SK-N-SH (cell line): ENCODE measurements at regions not wholly inside any gene's neighbourhood (a gene's known extent, or its start where the extent isn't known, plus 50 kb on each side); places are given as distances from the start of the nearest gene placed in this dataset.
"Not testable (repeated sequence)": the region's sequence is repeated elsewhere in the genome, so short reads cannot be mapped to it uniquely, and the experiment has no call there.

Source experiments
- CTCF ChIA-PET: fragments of 300-600, 350-600 bp; formaldehyde crosslinking; extraction: SDS; loops from one replicate; lab custom pipeline; 2021; lab: Yijun Ruan, JAX
- POLR2A ChIA-PET: fragments of 350-600 bp; sonication (Branson Sonifier 250); formaldehyde crosslinking; extraction: SDS; loops from one replicate; lab custom pipeline; 2020; ENCODE audit warnings: antibody characterized with exemption, inconsistent platforms; lab: Yijun Ruan, JAX
- DNase-seq: peaks from one replicate; pipeline ENCODE4 v3.0.0; 2012
- H2AFZ ChIP-seq: fragments of 200-600 bp; sonication (generic); 2 replicates; pipeline ENCODE4 v1.8.1; 2016; ENCODE audit warnings: antibody characterized with exemption, mild to moderate bottlenecking, low read depth
- H3F3A ChIP-seq: fragments of 200-600 bp; sonication (generic); replicated peaks from 2 replicates; pipeline ENCODE3; 2016; ENCODE audit warnings: antibody characterized with exemption, mild to moderate bottlenecking; ENCODE audit not compliant: insufficient read depth
- H3K27ac ChIP-seq, 2 experiments: fragments of 200-500 bp in 1 of 2; fragments of 200-600 bp in 1 of 2; sonication (Bioruptor generic) in 1 of 2; sonication (generic), shearing (Covaris generic) in 1 of 2; 2 replicates each; pipeline versions ENCODE4 v1.5.1 to v1.6.1; 2014 to 2016; ENCODE audit warnings: low read depth in 2 of 2, inconsistent platforms in 1 of 2, low read length in 1 of 2, mild to moderate bottlenecking in 1 of 2, mixed read lengths in 1 of 2
- H3K27me3 ChIP-seq: fragments of 200-600 bp; sonication (generic), shearing (Covaris generic); 2 replicates; pipeline ENCODE4 v1.6.1; 2016; ENCODE audit warnings: mixed run types; ENCODE audit not compliant: insufficient read depth
- H3K36me3 ChIP-seq, 2 experiments: fragments of 200-500 bp in 1 of 2; fragments of 200-600 bp in 1 of 2; sonication (Bioruptor generic) in 1 of 2; sonication (generic) in 1 of 2; replicated peaks in 1 of 2; 2 replicates each; pipeline versions ENCODE3 to v1.5.1; 2014 to 2016; ENCODE audit warnings: low read length in 1 of 2, mild to moderate bottlenecking in 1 of 2; ENCODE audit not compliant: insufficient read depth in 2 of 2, control insufficient read depth in 1 of 2
- H3K4me1 ChIP-seq, 2 experiments: fragments of 200-500 bp in 1 of 2; fragments of 200-600 bp in 1 of 2; sonication (Bioruptor generic) in 1 of 2; sonication (generic), shearing (Covaris generic) in 1 of 2; 2 replicates each; pipeline versions ENCODE4 v1.5.1 to v1.6.1; 2014 to 2016; ENCODE audit warnings: low read depth in 1 of 2, low read length in 1 of 2, mixed run types in 1 of 2; ENCODE audit not compliant: insufficient read depth in 2 of 2, control insufficient read depth in 1 of 2
- H3K4me2 ChIP-seq: fragments of 200-600 bp; sonication (generic), shearing (Covaris generic); 2 replicates; pipeline ENCODE4 v1.6.1; 2017; ENCODE audit warnings: mixed run types
- H3K4me3 ChIP-seq, 2 experiments: fragments of 200-500 bp in 1 of 2; fragments of 200-600 bp in 1 of 2; sonication (Bioruptor generic) in 1 of 2; sonication (generic), shearing (Covaris generic) in 1 of 2; 2 replicates each; pipeline versions ENCODE4 v1.5.1 to v1.8.1; 2014 to 2016; ENCODE audit warnings: low read depth in 2 of 2, inconsistent platforms in 1 of 2, low read length in 1 of 2, mild to moderate bottlenecking in 1 of 2, mixed read lengths in 1 of 2, moderate library complexity in 1 of 2
- H3K79me2 ChIP-seq: fragments of 200-600 bp; sonication (generic); 2 replicates; pipeline ENCODE4 v1.8.1; 2017; ENCODE audit warnings: mild to moderate bottlenecking; ENCODE audit not compliant: insufficient read depth
- H3K9ac ChIP-seq: fragments of 200-600 bp; sonication (generic); 2 replicates; pipeline ENCODE4 v1.6.1; 2017; ENCODE audit warnings: mixed run types
- H3K9me2 ChIP-seq: fragments of 200-600 bp; sonication (generic); 2 replicates; pipeline ENCODE4 v1.6.1; 2017; ENCODE audit warnings: mixed run types
- H3K9me3 ChIP-seq: fragments of 200-600 bp; sonication (generic); 2 replicates; pipeline ENCODE4 v1.6.1; 2017; ENCODE audit warnings: mixed run types, mild to moderate bottlenecking, moderate library complexity
- H4K20me1 ChIP-seq: fragments of 200-600 bp; sonication (generic); 2 replicates; pipeline ENCODE4 v1.6.1; 2017; ENCODE audit warnings: mild to moderate bottlenecking, mixed run types; ENCODE audit not compliant: insufficient read depth
- EP300 ChIP-seq, 2 experiments: IDR thresholded peaks; 2 replicates each; pipeline versions ENCODE4 v1.4.0 to v1.6.1; 2012; ENCODE audit warnings: borderline replicate concordance in 1 of 2, low read depth in 1 of 2, low read length in 1 of 2
- FOSL2 ChIP-seq: IDR thresholded peaks from 2 replicates; pipeline ENCODE4 v1.4.0; 2012; ENCODE audit warnings: low read depth, mild to moderate bottlenecking, moderate library complexity, borderline replicate concordance
- GATA2 ChIP-seq: sonication (generic); formaldehyde crosslinking; IDR thresholded peaks from 2 replicates; pipeline ENCODE4 v1.5.0; 2020; ENCODE audit warnings: mild to moderate bottlenecking, missing genetic modification reagents
- NFIC ChIP-seq: IDR thresholded peaks from 2 replicates; pipeline ENCODE4 v1.4.0; 2012; ENCODE audit warnings: borderline replicate concordance
- POLR2AphosphoS5 ChIP-seq: IDR thresholded peaks from 2 replicates; pipeline ENCODE4 v1.6.1; 2012; ENCODE audit warnings: low read depth, low read length
- RXRA ChIP-seq: IDR thresholded peaks from 2 replicates; pipeline ENCODE4 v1.4.0; 2012; ENCODE audit warnings: low read depth, mild to moderate bottlenecking, borderline replicate concordance
- SMC3 ChIP-seq: IDR thresholded peaks from 2 replicates; pipeline ENCODE4 v1.6.1; 2012; ENCODE audit warnings: low read depth, low read length, improper control_type of control experiment
- TCF12 ChIP-seq: IDR thresholded peaks from 2 replicates; pipeline ENCODE4 v1.4.0; 2012
- YY1 ChIP-seq: IDR thresholded peaks from 2 replicates; pipeline ENCODE4 v1.4.0; 2012; ENCODE audit warnings: low read depth, mild to moderate bottlenecking
- WGBS: methylation state at CpG from one replicate; pipeline ENCODE4 v1.1.6; 2017; ENCODE audit warnings: low lambda C conversion rate; 5-methylcytosine and 5-hydroxymethylcytosine counted together
- TF ChIP-seq, protein P1 (sequence below): fragments of 150-350 bp; IDR thresholded peaks from 2 replicates; pipeline ENCODE4 v1.6.1; 2017; ENCODE audit warnings: antibody characterized with exemption, low read length, low read depth, borderline replicate concordance
- TF ChIP-seq, protein P2 (sequence below): fragments of 150-350 bp; IDR thresholded peaks from 2 replicates; pipeline ENCODE4 v1.6.1; 2016; ENCODE audit warnings: mild to moderate bottlenecking, low read depth, low read length

DNA sequence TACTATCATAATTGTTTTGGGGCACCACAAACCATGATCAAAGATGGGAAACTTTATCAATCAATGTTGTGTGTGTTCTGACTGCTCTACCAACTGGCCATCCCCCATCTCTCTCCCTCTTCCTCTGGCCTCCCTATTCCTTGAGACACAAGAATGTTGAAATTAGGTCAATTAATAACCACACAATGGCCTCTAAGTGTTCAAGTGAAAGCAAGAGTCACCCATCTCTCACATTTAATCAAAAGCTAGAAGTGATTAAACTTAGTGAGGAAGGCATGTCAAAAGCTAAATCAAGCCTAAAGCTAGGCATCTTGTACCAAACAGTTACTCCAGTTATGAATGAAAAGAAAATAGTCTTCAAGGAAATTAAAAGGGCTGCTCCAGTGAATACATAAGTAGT is 390.3 kb upstream of the NFIA start:
- Histone ChIP-seq H4K20me1 (no peaks in the 10 kb centered on the region), H3K9me3 (no peaks in the 10 kb centered on the region), H3F3A (no peaks in the 10 kb centered on the region), H3K4me1 (peaks cover 0 to 15% of the 10 kb centered on the region in 2 experiments; a peak in 2 of 4 replicates), H3K27me3 (no peaks in the 10 kb centered on the region), H3K27ac (no peak overlapping the region), H3K4me2 (no peak overlapping the region), H3K4me3 (no peak overlapping the region), H3K79me2 (no peaks in the 10 kb centered on the region), H3K9me2 (no peaks in the 10 kb centered on the region), H3K9ac (no peak overlapping the region), H3K36me3 (no peaks in the 10 kb centered on the region), H2AFZ (no peak overlapping the region)
- TF ChIP-seq SMC3 (no peak), EP300 (IDR thresholded peaks at IDR 0.05; ENCODE audit: borderline replicate concordance in 1 of 2, low read depth in 1 of 2, low read length in 1 of 2) (no peak), YY1 (no peak), GATA2 (CRISPR knock-in tag) (no peak), POLR2AphosphoS5 (no peak), NFIC (no peak), FOSL2 (no peak), TCF12 (no peak), RXRA (no peak)
- TF ChIP-seq, protein P1, sequence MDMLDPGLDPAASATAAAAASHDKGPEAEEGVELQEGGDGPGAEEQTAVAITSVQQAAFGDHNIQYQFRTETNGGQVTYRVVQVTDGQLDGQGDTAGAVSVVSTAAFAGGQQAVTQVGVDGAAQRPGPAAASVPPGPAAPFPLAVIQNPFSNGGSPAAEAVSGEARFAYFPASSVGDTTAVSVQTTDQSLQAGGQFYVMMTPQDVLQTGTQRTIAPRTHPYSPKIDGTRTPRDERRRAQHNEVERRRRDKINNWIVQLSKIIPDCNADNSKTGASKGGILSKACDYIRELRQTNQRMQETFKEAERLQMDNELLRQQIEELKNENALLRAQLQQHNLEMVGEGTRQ: no peak
- TF ChIP-seq, protein P2, sequence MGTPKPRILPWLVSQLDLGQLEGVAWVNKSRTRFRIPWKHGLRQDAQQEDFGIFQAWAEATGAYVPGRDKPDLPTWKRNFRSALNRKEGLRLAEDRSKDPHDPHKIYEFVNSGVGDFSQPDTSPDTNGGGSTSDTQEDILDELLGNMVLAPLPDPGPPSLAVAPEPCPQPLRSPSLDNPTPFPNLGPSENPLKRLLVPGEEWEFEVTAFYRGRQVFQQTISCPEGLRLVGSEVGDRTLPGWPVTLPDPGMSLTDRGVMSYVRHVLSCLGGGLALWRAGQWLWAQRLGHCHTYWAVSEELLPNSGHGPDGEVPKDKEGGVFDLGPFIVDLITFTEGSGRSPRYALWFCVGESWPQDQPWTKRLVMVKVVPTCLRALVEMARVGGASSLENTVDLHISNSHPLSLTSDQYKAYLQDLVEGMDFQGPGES: no peak
- POLR2A ChIA-PET: no interaction called here
- DNase-seq: no peak
- CTCF ChIA-PET: interaction anchor here (0.6 to 1.8 kb wide), 3 partner anchors 8 to 278 kb away, joined by 3 read pairs; no protein-coding TSS in a partner anchor

DNA sequence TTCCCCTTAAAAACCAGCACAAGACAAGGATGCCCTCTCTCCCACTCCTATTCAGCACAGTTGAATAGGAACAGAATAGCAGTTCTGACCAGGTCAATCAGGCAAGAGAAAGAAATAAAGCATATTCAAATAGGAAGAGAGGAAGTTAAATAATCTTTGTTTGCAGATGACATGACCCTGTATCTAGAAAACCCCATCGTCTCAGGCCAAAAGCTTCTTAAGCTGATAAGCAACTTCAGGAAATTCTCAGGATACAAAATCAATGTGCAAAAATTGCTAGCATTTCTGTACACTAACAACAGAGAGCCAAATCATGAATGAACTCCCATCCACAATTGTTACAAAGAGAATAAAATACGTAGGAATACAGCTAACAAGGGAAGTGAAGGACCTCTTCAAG is 394.1 kb upstream of the NFIA start:
- WGBS: 32% methylated on average over 2 of the region's 2 CpGs
- H3K4me1 ChIP-seq, H2AFZ ChIP-seq, CTCF ChIA-PET, H3K9ac ChIP-seq, DNase-seq, H3K79me2 ChIP-seq, H3F3A ChIP-seq, POLR2A ChIA-PET, H3K9me2 ChIP-seq, H3K4me3 ChIP-seq, H3K4me2 ChIP-seq, H3K27ac ChIP-seq, H4K20me1 ChIP-seq, H3K27me3 ChIP-seq, H3K9me3 ChIP-seq, H3K36me3 ChIP-seq: not testable (repeated sequence)
